ENCODE measurements at regions not wholly inside any gene's neighbourhood (a gene's known extent, or its start where the extent isn't known, plus 50 kb on each side); places are given as distances from the start of the nearest gene placed in this dataset.

- DNase-seq (ENCODE audit: low read depth in 2 of 2), result no peak
Observed at GRCh38 chr14:49464885-49465284, 121.3 kb downstream of the RPS29 start.

GRCh38 chr14:49463146-49463545, 123.0 kb downstream of the RPS29 start:
- no peak for DNase-seq (ENCODE audit: low read depth in 2 of 2)

- DNase-seq (ENCODE audit: low read depth in 2 of 2), result peak; percentile 10 to 21
Observed at GRCh38 chr14:49461529-49462401, 124.4 kb downstream of the RPS29 start.

GRCh38 chr14:49460662-49461061, 125.5 kb downstream of the RPS29 start:
- no peak for DNase-seq (ENCODE audit: low read depth in 2 of 2)

- no peak for DNase-seq (ENCODE audit: low read depth in 2 of 2)
Observed at GRCh38 chr14:49456589-49456988, 129.6 kb downstream of the RPS29 start.

- no peak for DNase-seq (ENCODE audit: low read depth in 2 of 2)
Observed at GRCh38 chr14:49451938-49452337, 134.2 kb downstream of the RPS29 start.

GRCh38 chr14:49449749-49450148, 136.4 kb downstream of the RPS29 start:
- no peak for DNase-seq (ENCODE audit: low read depth in 2 of 2)

GRCh38 chr14:49447540-49448107, 138.6 kb downstream of the RPS29 start:
- DNase-seq (ENCODE audit: low read depth in 2 of 2), result no peak

- no peak for DNase-seq (ENCODE audit: low read depth in 2 of 2)
Observed at GRCh38 chr14:49446801-49447200, 139.4 kb downstream of the RPS29 start.

GRCh38 chr14:49438256-49438770, 147.9 kb downstream of the RPS29 start:
- no peak for DNase-seq (ENCODE audit: low read depth in 2 of 2)

GRCh38 chr14:49428076-49428475, 158.1 kb downstream of the RPS29 start:
- no peak for DNase-seq (ENCODE audit: low read depth in 2 of 2)

- no peak for DNase-seq (ENCODE audit: low read depth in 2 of 2)
Observed at GRCh38 chr14:49427117-49427516, 159.1 kb downstream of the RPS29 start.

- DNase-seq (ENCODE audit: low read depth in 2 of 2), result no peak
Observed at GRCh38 chr14:49425921-49426320, 160.3 kb downstream of the RPS29 start.

- no peak for DNase-seq (ENCODE audit: low read depth in 2 of 2)
Observed at GRCh38 chr14:49424436-49425331, 161.5 kb downstream of the RPS29 start.

- no peak for DNase-seq (ENCODE audit: low read depth in 2 of 2)
Observed at GRCh38 chr14:49420201-49420600, 166.0 kb downstream of the RPS29 start.

- no peak for DNase-seq (ENCODE audit: low read depth in 2 of 2)
Observed at GRCh38 chr14:49418789-49419188, 167.4 kb downstream of the RPS29 start.

GRCh38 chr14:49417790-49418189, 168.4 kb downstream of the RPS29 start:
- DNase-seq (ENCODE audit: low read depth in 2 of 2), result no peak

GRCh38 chr14:49408187-49408933, 177.8 kb downstream of the RPS29 start:
- DNase-seq (ENCODE audit: low read depth in 2 of 2), result no peak

GRCh38 chr14:49405291-49405690, 180.9 kb downstream of the RPS29 start:
- no peak for DNase-seq (ENCODE audit: low read depth in 2 of 2)

GRCh38 chr14:49401373-49401772, 184.8 kb downstream of the RPS29 start:
- DNase-seq (ENCODE audit: low read depth in 2 of 2), result no peak

- DNase-seq (ENCODE audit: low read depth in 2 of 2), result no peak
Observed at GRCh38 chr14:49396801-49397200, 189.4 kb downstream of the RPS29 start.
